Trophoblast cell (in vitro differentiated cells and primary cell): ENCODE measurements at regions not wholly inside any gene's neighbourhood (a gene's known extent, or its start where the extent isn't known, plus 50 kb on each side); places are given as distances from the start of the nearest gene placed in this dataset.

ENCODE experiments used
- DNase-seq, 2 donors: peaks; one replicate each; pipeline ENCODE4 v3.0.0-alpha.2; 2016
- H2AFZ ChIP-seq: 2 replicates; pipeline ENCODE4 v1.6.1; 2013; ENCODE audit warnings: low read length, moderate library complexity, mild to moderate bottlenecking; ENCODE audit not compliant: insufficient read depth, poor library complexity
- H2AK5ac ChIP-seq: 2 replicates; pipeline ENCODE4 v1.6.1; 2013; ENCODE audit warnings: mild to moderate bottlenecking, low read length
- H2BK120ac ChIP-seq: 2 replicates; pipeline ENCODE4 v1.6.1; 2013; ENCODE audit warnings: low read length, mild to moderate bottlenecking, moderate library complexity; ENCODE audit not compliant: insufficient read depth, poor library complexity
- H2BK12ac ChIP-seq: 2 replicates; pipeline ENCODE4 v1.6.1; 2013; ENCODE audit warnings: mild to moderate bottlenecking, low read length, moderate library complexity
- H2BK5ac ChIP-seq: 2 replicates; pipeline ENCODE4 v1.6.1; 2013; ENCODE audit warnings: low read length, low read depth, moderate library complexity, mild to moderate bottlenecking; ENCODE audit not compliant: poor library complexity
- H3K14ac ChIP-seq: 2 replicates; pipeline ENCODE4 v1.6.1; 2013; ENCODE audit warnings: mild to moderate bottlenecking, low read length
- H3K18ac ChIP-seq: 2 replicates; pipeline ENCODE4 v1.6.1; 2013; ENCODE audit warnings: mild to moderate bottlenecking, low read length
- H3K23ac ChIP-seq: 2 replicates; pipeline ENCODE4 v1.6.1; 2013; ENCODE audit warnings: low read length
- H3K27ac ChIP-seq: 2 replicates; pipeline ENCODE4 v1.5.1; 2013; ENCODE audit warnings: low read depth, mild to moderate bottlenecking, inconsistent platforms, low read length, moderate library complexity
- H3K27me3 ChIP-seq: 2 replicates; pipeline ENCODE4 v1.6.1; 2013; ENCODE audit warnings: inconsistent platforms, mild to moderate bottlenecking, low read length, moderate library complexity; ENCODE audit not compliant: insufficient read depth
- H3K36me3 ChIP-seq, 2 experiments: 1 replicate in 1 of 2; 2 replicates in 1 of 2; pipeline ENCODE4 v1.6.1; 2013; ENCODE audit warnings: low read length in 2 of 2, mild to moderate bottlenecking in 2 of 2, moderate library complexity in 1 of 2; ENCODE audit not compliant: insufficient read depth in 2 of 2, control insufficient read depth in 1 of 2
- H3K4ac ChIP-seq: 2 replicates; pipeline ENCODE4 v1.6.1; 2013; ENCODE audit warnings: low read depth, mild to moderate bottlenecking, low read length, moderate library complexity
- H3K4me1 ChIP-seq, 2 experiments: 1 replicate in 1 of 2; 2 replicates in 1 of 2; pipeline ENCODE4 v1.6.1; 2013; ENCODE audit warnings: low read length in 2 of 2, mild to moderate bottlenecking in 2 of 2, moderate library complexity in 1 of 2; ENCODE audit not compliant: insufficient read depth in 2 of 2, control insufficient read depth in 1 of 2
- H3K4me2 ChIP-seq: 2 replicates; pipeline ENCODE4 v1.6.1; 2013; ENCODE audit warnings: inconsistent platforms, mild to moderate bottlenecking, low read length, moderate library complexity
- H3K4me3 ChIP-seq: 2 replicates; pipeline ENCODE4 v1.5.1; 2013; ENCODE audit warnings: mild to moderate bottlenecking, low read depth, low read length, inconsistent platforms
- H3K79me1 ChIP-seq: one replicate; pipeline ENCODE4 v1.6.1; 2013; ENCODE audit warnings: low read length
- H3K79me2 ChIP-seq: 2 replicates; pipeline ENCODE4 v1.6.1; 2013; ENCODE audit warnings: low read length, mild to moderate bottlenecking; ENCODE audit not compliant: control insufficient read depth, insufficient read depth, poor library complexity
- H3K9ac ChIP-seq: 2 replicates; pipeline ENCODE4 v1.6.1; 2013; ENCODE audit warnings: mild to moderate bottlenecking, low read length
- H3K9me3 ChIP-seq: 2 replicates; pipeline ENCODE4 v1.6.1; 2013; ENCODE audit warnings: low read depth, mild to moderate bottlenecking, control low read depth, inconsistent platforms, low read length; ENCODE audit not compliant: insufficient read depth
- H4K12ac ChIP-seq: 2 replicates; pipeline ENCODE4 v1.6.1; 2013; ENCODE audit warnings: low read depth, mild to moderate bottlenecking, low read length, moderate library complexity
- H4K8ac ChIP-seq: 2 replicates; pipeline ENCODE4 v1.6.1; 2013; ENCODE audit warnings: low read depth, mild to moderate bottlenecking, low read length, moderate library complexity
- H4K91ac ChIP-seq: one replicate; pipeline ENCODE4 v1.6.1; 2013; ENCODE audit warnings: low read depth, mild to moderate bottlenecking, low read length, moderate library complexity
- WGBS: extraction: QIAGEN DNeasy Blood & Tissue Kit; methylation state at CpG from one replicate; pipeline ENCODE4 v1.1.7; 2013; ENCODE audit warnings: missing lambda C conversion rate; ENCODE audit not compliant: insufficient read length, insufficient coverage; ENCODE audit errors: extremely low coverage; 5-methylcytosine and 5-hydroxymethylcytosine counted together

DNA sequence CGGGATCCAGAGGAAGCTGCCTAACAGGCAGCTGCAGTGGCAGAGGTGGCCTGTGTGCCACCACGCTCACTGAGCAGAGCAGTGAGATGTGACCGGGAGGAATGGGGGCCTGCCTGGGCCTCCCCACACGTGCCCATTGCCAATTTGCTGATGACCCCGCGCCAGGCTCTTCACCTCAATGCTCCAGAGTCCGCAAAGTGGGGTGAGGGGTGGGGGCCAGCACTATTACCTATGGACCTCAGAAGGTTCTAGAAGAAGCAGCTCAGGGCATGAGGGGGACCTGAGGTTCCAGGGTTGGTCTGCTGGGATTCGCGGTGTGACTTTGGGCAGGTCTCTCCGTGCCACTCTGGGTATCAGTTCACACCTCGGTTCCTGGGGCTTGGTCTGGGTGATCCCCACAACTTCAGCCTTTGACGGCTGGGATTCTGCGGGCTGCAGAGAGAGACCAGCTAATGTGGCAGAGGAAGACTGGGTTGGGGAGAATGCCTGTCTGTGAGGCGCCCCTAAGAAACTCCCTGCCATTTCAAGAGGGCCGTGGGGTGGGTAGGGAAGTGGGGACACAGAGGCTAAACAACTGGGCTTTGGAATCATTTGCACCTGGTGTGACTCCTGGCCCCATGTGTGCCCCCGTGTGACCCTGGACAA, 231.0 kb upstream of the MVB12B start:
- no peak overlapping the region for H4K8ac ChIP-seq
- no peak overlapping the region for H3K9ac ChIP-seq
- H2BK120ac ChIP-seq, result no peak overlapping the region
- no peak overlapping the region for H3K4ac ChIP-seq
- DNase-seq, result no peak
- peaks cover 8% of the 10 kb centered on the region for H3K9me3 ChIP-seq
- no peaks in the 10 kb centered on the region for H3K4me1 ChIP-seq
- no peak overlapping the region for H3K27ac ChIP-seq
- no peak overlapping the region for H3K18ac ChIP-seq
- H3K4me2 ChIP-seq, result no peak overlapping the region
- no peak overlapping the region for H2AFZ ChIP-seq
- no peaks in the 10 kb centered on the region for H3K36me3 ChIP-seq
- H2BK12ac ChIP-seq, result no peak overlapping the region
- no peaks in the 10 kb centered on the region for H3K79me2 ChIP-seq
- no peak overlapping the region for H3K23ac ChIP-seq
- H4K12ac ChIP-seq, result no peak overlapping the region
- H3K79me1 ChIP-seq, result no peaks in the 10 kb centered on the region
- H4K91ac ChIP-seq, result no peak overlapping the region
- WGBS, result no CpG with 5 or more reads among the region's 16 CpGs
- H2AK5ac ChIP-seq, result no peak overlapping the region
- no peaks in the 10 kb centered on the region for H3K27me3 ChIP-seq
- H2BK5ac ChIP-seq, result no peak overlapping the region
- no peak overlapping the region for H3K4me3 ChIP-seq
- no peak overlapping the region for H3K14ac ChIP-seq

DNA sequence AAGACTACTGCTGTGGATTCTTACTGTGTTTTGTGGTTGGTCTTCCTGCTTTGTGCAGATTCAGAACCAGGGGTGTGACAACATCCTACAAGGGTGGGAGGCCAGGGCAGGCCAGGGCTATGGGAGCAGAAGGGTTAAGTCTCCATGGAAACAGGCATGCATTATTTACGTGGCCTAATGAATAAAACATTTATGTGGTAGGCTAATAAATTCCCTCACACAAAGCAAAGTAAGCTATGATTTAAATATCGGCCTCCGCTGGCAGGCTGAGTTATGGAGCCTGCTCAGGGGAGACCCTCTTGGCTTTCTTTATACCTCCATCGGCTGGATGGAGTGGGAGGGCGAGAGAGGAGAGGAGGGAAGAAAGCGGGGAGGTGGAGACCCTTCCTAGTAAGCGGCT, 230.3 kb upstream of the MVB12B start:
- Histone ChIP-seq H3K4ac (no peak overlapping the region), H3K9ac (no peak overlapping the region), H4K91ac (no peak overlapping the region), H3K79me1 (no peaks in the 10 kb centered on the region), H2BK120ac (no peak overlapping the region), H3K27ac (no peak overlapping the region), H3K36me3 (no peaks in the 10 kb centered on the region), H3K79me2 (no peaks in the 10 kb centered on the region), H3K14ac (no peak overlapping the region), H3K18ac (no peak overlapping the region), H3K9me3 (peaks cover 8% of the 10 kb centered on the region), H3K4me3 (no peak overlapping the region), H3K4me2 (no peak overlapping the region), H2AFZ (no peak overlapping the region), H3K27me3 (no peaks in the 10 kb centered on the region), H2BK5ac (no peak overlapping the region), H4K8ac (no peak overlapping the region), H3K4me1 (no peaks in the 10 kb centered on the region), H3K23ac (no peak overlapping the region), H2BK12ac (no peak overlapping the region), H4K12ac (no peak overlapping the region), H2AK5ac (no peak overlapping the region)
- DNase-seq, result no peak
- no CpG with 5 or more reads among the region's 7 CpGs for WGBS

DNA sequence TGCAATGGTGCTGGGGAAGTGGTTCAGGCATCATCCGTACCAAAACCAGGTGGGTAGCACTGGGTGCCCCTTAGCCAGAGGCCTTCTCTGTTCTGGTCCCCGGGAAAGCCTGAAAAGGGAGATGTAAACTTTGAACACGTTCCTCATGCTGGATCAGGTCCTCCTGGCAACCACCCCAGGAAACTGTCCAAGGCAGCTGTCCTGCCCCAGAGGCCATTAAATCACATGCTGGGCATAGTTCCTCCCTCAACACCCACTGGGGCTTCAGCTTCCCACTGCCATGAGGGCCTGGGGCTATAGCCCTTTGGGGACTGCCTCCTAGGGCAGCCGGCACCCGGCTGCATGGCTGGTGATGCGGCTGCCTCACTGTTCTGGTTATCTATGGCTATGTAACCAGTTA, 228.9 kb upstream of the MVB12B start:
- Histone ChIP-seq H2BK12ac (no peak overlapping the region), H3K27ac (no peak overlapping the region), H3K79me1 (no peaks in the 10 kb centered on the region), H3K4me1 (no peaks in the 10 kb centered on the region), H3K4me2 (no peak overlapping the region), H2BK5ac (no peak overlapping the region), H3K14ac (no peak overlapping the region), H3K27me3 (no peaks in the 10 kb centered on the region), H4K91ac (no peak overlapping the region), H3K79me2 (no peaks in the 10 kb centered on the region), H3K36me3 (no peaks in the 10 kb centered on the region), H3K18ac (no peak overlapping the region), H2BK120ac (no peak overlapping the region), H3K9ac (no peak overlapping the region), H3K4me3 (no peak overlapping the region), H4K12ac (no peak overlapping the region), H3K9me3 (peaks cover 8% of the 10 kb centered on the region), H2AK5ac (no peak overlapping the region), H3K23ac (no peak overlapping the region), H4K8ac (no peak overlapping the region), H3K4ac (no peak overlapping the region), H2AFZ (no peak overlapping the region)
- DNase-seq, result no peak
- no CpG with 5 or more reads among the region's 6 CpGs for WGBS

DNA sequence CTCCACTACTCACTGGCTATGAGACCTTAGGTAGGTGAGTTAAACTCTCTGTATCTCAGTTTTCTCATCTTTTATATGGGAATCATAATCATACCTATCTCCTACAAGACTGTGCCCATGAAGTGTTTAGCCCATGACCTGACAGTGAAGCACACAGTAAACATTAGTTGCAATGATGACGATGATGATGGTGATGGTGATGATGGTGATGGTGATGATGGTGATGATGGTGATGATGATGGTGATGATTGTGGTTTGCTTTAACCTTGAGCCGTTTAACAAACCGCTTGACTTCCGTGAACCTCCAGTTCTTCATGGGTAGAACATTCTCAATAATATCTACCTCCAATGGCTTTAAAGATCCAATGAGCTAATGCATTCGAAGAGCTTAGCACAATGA, 220.2 kb upstream of the MVB12B start:
- Histone ChIP-seq H2BK12ac (no peak overlapping the region), H3K36me3 (no peaks in the 10 kb centered on the region), H4K12ac (no peak overlapping the region), H2AFZ (no peak overlapping the region), H3K4me3 (no peak overlapping the region), H2BK120ac (no peak overlapping the region), H3K27ac (no peak overlapping the region), H2BK5ac (no peak overlapping the region), H2AK5ac (no peak overlapping the region), H3K9ac (no peak overlapping the region), H3K27me3 (no peaks in the 10 kb centered on the region), H3K23ac (no peak overlapping the region), H3K4ac (no peak overlapping the region), H3K9me3 (peaks cover 2% of the 10 kb centered on the region), H3K79me1 (no peaks in the 10 kb centered on the region), H4K91ac (no peak overlapping the region), H3K14ac (no peak overlapping the region), H3K79me2 (no peaks in the 10 kb centered on the region), H4K8ac (no peak overlapping the region), H3K4me2 (no peak overlapping the region), H3K18ac (no peak overlapping the region), H3K4me1 (no peaks in the 10 kb centered on the region)
- no CpG with 5 or more reads among the region's 5 CpGs for WGBS
- no peak for DNase-seq
